ENCODE measurements at regions not wholly inside any gene's neighbourhood (a gene's known extent, or its start where the extent isn't known, plus 50 kb on each side); places are given as distances from the start of the nearest gene placed in this dataset.

GRCh38 chr13:22648320-22648801 lies 532.4 kb upstream of the SGCG start:
- H2BK120ac ChIP-seq (ENCODE audit: low read depth, low read length) = no peak overlapping the region
- H2AK5ac ChIP-seq (ENCODE audit: low read depth, low read length) = no peak overlapping the region
- ChIA-PET POLR2A (ENCODE audit: unreplicated experiment) (no interaction called here), CTCF (no interaction called here)
- no peak overlapping the region for H3K23ac ChIP-seq (ENCODE audit: low read depth, low read length)
- no peak overlapping the region for H2BK5ac ChIP-seq (ENCODE audit: low read depth, low read length, poor library complexity, severe bottlenecking)
- no peak overlapping the region for H4K8ac ChIP-seq (ENCODE audit: low read depth in 2 of 2, low read length in 2 of 2)
- H4K91ac ChIP-seq (ENCODE audit: insufficient read depth, low read depth, low read length) = no peak overlapping the region
- in situ Hi-C loops (cut with MboI; ENCODE audit: low sequenced_read_pairs) (no loop called here), intact Hi-C loops (cut with micrococcal nuclease) (no loop called here), dilution Hi-C loops (cut with HindIII; ENCODE audit: low sequenced_read_pairs, unreplicated experiment) (no loop called here)
- no peaks in the 10 kb centered on the region for H3K4me1 ChIP-seq (ENCODE audit: control insufficient read depth, insufficient read depth, low read length)
- no peak overlapping the region for H2BK15ac ChIP-seq (ENCODE audit: low read depth, low read length)
- H2AFZ ChIP-seq (replicated peaks; ENCODE audit: low read length, poor library complexity) = no peak overlapping the region
- no peak overlapping the region for H3K56ac ChIP-seq (ENCODE audit: extremely low read depth, insufficient read depth, low read length)
- no peak overlapping the region for H2BK20ac ChIP-seq (ENCODE audit: low read depth, low read length)
- ATAC-seq (ENCODE audit: low read depth) (no peak), DNase-seq (no peak)
- H3K27ac ChIP-seq (ENCODE audit: insufficient read depth, low read length) = no peak overlapping the region
- WGBS, 2 experiments (ENCODE audit: extremely low coverage in 2 of 2, insufficient read length in 1 of 2) = no CpG with 5 or more reads among the region's 7 CpGs
- H3K4ac ChIP-seq (ENCODE audit: low read depth, low read length) = no peak overlapping the region
- TF ChIP-seq RFX5 (IDR thresholded peaks at IDR 0.05; ENCODE audit: low read depth, low read length) (no peak), RCOR1 (IDR thresholded peaks at IDR 0.05; ENCODE audit: insufficient replicate concordance, low read length) (no peak), CEBPB (IDR thresholded peaks at IDR 0.05; ENCODE audit: low read depth, low read length) (no peak), MAZ (IDR thresholded peaks at IDR 0.05; ENCODE audit: borderline replicate concordance, low read depth, low read length) (no peak), POLR2A (IDR thresholded peaks at IDR 0.05; ENCODE audit: low read depth, low read length) (no peak), CHD1 (IDR thresholded peaks at IDR 0.05; ENCODE audit: low read depth, low read length) (no peak)
- no peak overlapping the region for H2AK9ac ChIP-seq (replicated peaks; ENCODE audit: low read depth, low read length, poor library complexity)
- H3K9me1 ChIP-seq (ENCODE audit: insufficient read depth, low read length) = no peaks in the 10 kb centered on the region
- H3K36me3 ChIP-seq (ENCODE audit: control insufficient read depth, insufficient read depth, low read length) = no peaks in the 10 kb centered on the region
- no peak overlapping the region for H3K4me3 ChIP-seq (ENCODE audit: insufficient read depth, low read depth, low read length)
- H3K79me1 ChIP-seq (ENCODE audit: low read depth in 1 of 2, low read length in 2 of 2) = no peaks in the 10 kb centered on the region
- H4K5ac ChIP-seq (ENCODE audit: low read depth, low read length) = no peak overlapping the region
- no peak overlapping the region for H3K9ac ChIP-seq (ENCODE audit: low read depth, low read length)
- no peak overlapping the region for H3K14ac ChIP-seq (replicated peaks; ENCODE audit: low read depth, low read length)
- H3K4me2 ChIP-seq (ENCODE audit: low read depth, low read length) = no peak overlapping the region
- H3K9me3 ChIP-seq (ENCODE audit: control insufficient read depth, insufficient read depth, low read length) = peaks cover 9% of the 10 kb centered on the region; the same call in 1 of the 2 replicates
- H4K20me1 ChIP-seq (ENCODE audit: insufficient read depth, low read length) = no peaks in the 10 kb centered on the region
- no peaks in the 10 kb centered on the region for H3K27me3 ChIP-seq (ENCODE audit: control insufficient read depth, insufficient read depth, low read length)
- no peak overlapping the region for H3K18ac ChIP-seq (ENCODE audit: low read depth, low read length)
- no TSS peak for BruUV-seq (replicated peaks)
